ENCODE measurements at regions not wholly inside any gene's neighbourhood (a gene's known extent, or its start where the extent isn't known, plus 50 kb on each side); places are given as distances from the start of the nearest gene placed in this dataset.

GRCh38 chr11:37506531-37506930, 908.5 kb upstream of the RAG2 start:
- TF ChIP-seq POLR2A (IDR thresholded peaks at IDR 0.05; ENCODE audit: low read depth, low read length), result no peak
- no peak for TF ChIP-seq POLR2AphosphoS5 (IDR thresholded peaks at IDR 0.05; ENCODE audit: low read depth, low read length)
